Activated B cell treated with CpG ODN at 0.5 μM for 24 hours (primary cell): ENCODE measurements at regions not wholly inside any gene's neighbourhood (a gene's known extent, or its start where the extent isn't known, plus 50 kb on each side); places are given as distances from the start of the nearest gene placed in this dataset.

Source experiments
- ATAC-seq: fragments of 200-7000 bp; cut with Tn5 transposase; one replicate; pipeline ENCODE4 v1.10.0; 2021; ENCODE audit warnings: low read depth, mild to moderate bottlenecking, moderate library complexity
- CTCF ChIA-PET: fragments of 350-600 bp; sonication (Branson Sonifier 250); formaldehyde crosslinking; loops from one replicate; lab custom pipeline; 2021; ENCODE audit warnings: antibody characterized with exemption; lab: Charles Lee
- POLR2A ChIA-PET: fragments of 350-600 bp; sonication (Branson Sonifier 250); formaldehyde crosslinking; loops from one replicate; lab custom pipeline; 2021; ENCODE audit warnings: antibody characterized with exemption; lab: Charles Lee
- DNase-seq: peaks from one replicate; pipeline ENCODE4 v3.0.0; 2022
- H3K27ac Mint-ChIP-seq: one replicate; pipeline ENCODE4 v1.8.0; 2020; ENCODE audit warnings: mixed read lengths
- H3K27me3 Mint-ChIP-seq: one replicate; pipeline ENCODE4 v1.8.0; 2021; ENCODE audit warnings: mixed read lengths
- H3K36me3 Mint-ChIP-seq: one replicate; pipeline ENCODE4 v1.8.0; 2021; ENCODE audit warnings: low read depth, mixed read lengths
- H3K4me1 Mint-ChIP-seq: one replicate; pipeline ENCODE4 v1.8.0; 2021; ENCODE audit warnings: mixed read lengths
- H3K4me3 Mint-ChIP-seq: one replicate; pipeline ENCODE4 v1.8.0; 2020; ENCODE audit warnings: mild to moderate bottlenecking, mixed read lengths
- H3K9me3 Mint-ChIP-seq: one replicate; pipeline ENCODE4 v1.8.0; 2020; ENCODE audit warnings: mixed read lengths
- CTCF ChIP-seq: fragments of 200-600 bp; IDR thresholded peaks from one replicate; pipeline ENCODE4 v1.8.0; 2022; ENCODE audit warnings: antibody characterized with exemption, mild to moderate bottlenecking
- intact Hi-C: fragments of 100-400 bp; cut with micrococcal nuclease; formaldehyde crosslinking; loops from one replicate; pipeline ENCODE4 v1.15.1; 2024

GRCh38 chr6:126605089-126605488 is 265.2 kb downstream of the CENPW start:
- ChIA-PET POLR2A (no interaction called here), CTCF (no interaction called here)
- no peak for TF ChIP-seq CTCF
- no peak for ATAC-seq
- no peaks in the 10 kb centered on the region for H3K27me3 Mint-ChIP-seq
- no peaks in the 10 kb centered on the region for H3K36me3 Mint-ChIP-seq
- intact Hi-C loops, result no loop called here
- H3K9me3 Mint-ChIP-seq, result no peaks in the 10 kb centered on the region
- no peak overlapping the region for H3K27ac Mint-ChIP-seq
- no peak for DNase-seq
- no peaks in the 10 kb centered on the region for H3K4me1 Mint-ChIP-seq
- H3K4me3 Mint-ChIP-seq, result no peak overlapping the region

- DNase-seq (no peak), ATAC-seq (no peak)
- ChIA-PET POLR2A (no interaction called here), CTCF (no interaction called here)
- Mint-ChIP-seq H3K36me3 (no peaks in the 10 kb centered on the region), H3K4me3 (no peak overlapping the region), H3K27ac (no peak overlapping the region), H3K9me3 (peaks cover 6% of the 10 kb centered on the region), H3K27me3 (no peaks in the 10 kb centered on the region), H3K4me1 (no peaks in the 10 kb centered on the region)
- intact Hi-C loops, result no loop called here
- no peak for TF ChIP-seq CTCF
Measured at GRCh38 chr6:126607289-126607688, 267.4 kb downstream of the CENPW start.

- Mint-ChIP-seq H3K9me3 (peaks cover 9% of the 10 kb centered on the region), H3K4me1 (no peaks in the 10 kb centered on the region), H3K27me3 (no peaks in the 10 kb centered on the region), H3K4me3 (no peak overlapping the region), H3K27ac (no peak overlapping the region), H3K36me3 (no peaks in the 10 kb centered on the region)
- CTCF ChIA-PET, result no interaction called here
- intact Hi-C loops, result no loop called here
- ATAC-seq (no peak), DNase-seq (no peak)
- TF ChIP-seq CTCF, result no peak
- POLR2A ChIA-PET, result no interaction called here
Measured at GRCh38 chr6:126608681-126609080, 268.8 kb downstream of the CENPW start.

GRCh38 chr6:126614642-126615504 is 275.0 kb downstream of the CENPW start:
- peaks cover 9% of the 10 kb centered on the region for H3K9me3 Mint-ChIP-seq
- DNase-seq, result no peak
- H3K36me3 Mint-ChIP-seq, result no peaks in the 10 kb centered on the region
- intact Hi-C loops, result loop anchor here (5.0 kb wide), 1 partner anchor 937 kb away; no protein-coding TSS in a partner anchor
- H3K4me3 Mint-ChIP-seq, result no peak overlapping the region
- ATAC-seq, result no peak
- H3K4me1 Mint-ChIP-seq, result no peaks in the 10 kb centered on the region
- ChIA-PET CTCF (no interaction called here), POLR2A (no interaction called here)
- no peak overlapping the region for H3K27ac Mint-ChIP-seq
- no peaks in the 10 kb centered on the region for H3K27me3 Mint-ChIP-seq
- no peak for TF ChIP-seq CTCF

- Mint-ChIP-seq H3K27me3 (no peaks in the 10 kb centered on the region), H3K27ac (no peak overlapping the region), H3K36me3 (no peaks in the 10 kb centered on the region), H3K4me1 (no peaks in the 10 kb centered on the region), H3K9me3 (peaks cover 7% of the 10 kb centered on the region), H3K4me3 (no peak overlapping the region)
- ChIA-PET POLR2A (no interaction called here), CTCF (no interaction called here)
- TF ChIP-seq CTCF, result no peak
- intact Hi-C loops, result no loop called here
- no peak for DNase-seq
- ATAC-seq, result no peak
Measured at GRCh38 chr6:126616866-126617265, 277.0 kb downstream of the CENPW start.
